Nephron progenitor cell (in vitro differentiated cells): ENCODE measurements at regions not wholly inside any gene's neighbourhood (a gene's known extent, or its start where the extent isn't known, plus 50 kb on each side); places are given as distances from the start of the nearest gene placed in this dataset.
"Not testable (repeated sequence)": the region's sequence is repeated elsewhere in the genome, so short reads cannot be mapped to it uniquely, and the experiment has no call there.

ENCODE experiments used
- DNase-seq: peaks from one replicate; pipeline ENCODE4 v3.0.0; 2021
- H3K27ac Mint-ChIP-seq: 2 replicates; pipeline ENCODE4 v1.8.0; 2021; ENCODE audit warnings: mild to moderate bottlenecking, moderate library complexity, mixed read lengths
- H3K27me3 Mint-ChIP-seq: 2 replicates; pipeline ENCODE4 v1.8.0; 2021; ENCODE audit warnings: mild to moderate bottlenecking, low read depth, mixed read lengths; ENCODE audit not compliant: poor library complexity
- H3K36me3 Mint-ChIP-seq: 2 replicates; pipeline ENCODE4 v1.8.0; 2021; ENCODE audit warnings: low read depth, mixed read lengths
- H3K4me1 Mint-ChIP-seq: 2 replicates; pipeline ENCODE4 v1.8.0; 2021; ENCODE audit warnings: mixed read lengths
- H3K4me3 Mint-ChIP-seq: 2 replicates; pipeline ENCODE4 v1.8.0; 2021; ENCODE audit warnings: mild to moderate bottlenecking, moderate library complexity, mixed read lengths
- H3K9me3 Mint-ChIP-seq: 2 replicates; pipeline ENCODE4 v1.8.0; 2021; ENCODE audit warnings: mild to moderate bottlenecking, moderate library complexity, mixed read lengths
- CTCF ChIP-seq: fragments of 200-600 bp; sonication (generic); IDR thresholded peaks from 2 replicates; pipeline ENCODE4 v1.5.0; 2021; ENCODE audit warnings: antibody characterized with exemption

GRCh38 chr6:27026361-27026760, 221.1 kb upstream of the PRSS16 start:
- Mint-ChIP-seq H3K27me3 (peaks cover 14% of the 10 kb centered on the region), H3K27ac (no peak overlapping the region)
- TF ChIP-seq CTCF = no peak

GRCh38 chr6:27031302-27031701, 216.2 kb upstream of the PRSS16 start:
- TF ChIP-seq CTCF = no peak
- Mint-ChIP-seq H3K36me3 (no peaks in the 10 kb centered on the region), H3K27ac (no peak overlapping the region), H3K4me1 (no peaks in the 10 kb centered on the region), H3K27me3 (peaks cover 41% of the 10 kb centered on the region), H3K4me3 (no peak overlapping the region), H3K9me3 (no peaks in the 10 kb centered on the region)
- no peak for DNase-seq

More at GRCh38 chr6:27026361-27026760, 221.1 kb upstream of the PRSS16 start:
- Mint-ChIP-seq H3K4me1 (no peaks in the 10 kb centered on the region), H3K36me3 (no peaks in the 10 kb centered on the region), H3K4me3 (no peak overlapping the region), H3K9me3 (no peaks in the 10 kb centered on the region)
- DNase-seq = no peak

- no peak for TF ChIP-seq CTCF
- Mint-ChIP-seq H3K27ac (no peak overlapping the region), H3K9me3 (no peaks in the 10 kb centered on the region), H3K36me3 (no peaks in the 10 kb centered on the region), H3K27me3 (peaks cover 34% of the 10 kb centered on the region), H3K4me3 (no peak overlapping the region), H3K4me1 (peaks cover 5% of the 10 kb centered on the region)
- no peak for DNase-seq
Measured at GRCh38 chr6:27038498-27038897, 209.0 kb upstream of the PRSS16 start.

GRCh38 chr6:27040244-27041042, 207.1 kb upstream of the PRSS16 start:
- peaks cover 5% of the 10 kb centered on the region for H3K4me1 Mint-ChIP-seq
- no peak overlapping the region for H3K27ac Mint-ChIP-seq
- TF ChIP-seq CTCF = no peak
- H3K9me3 Mint-ChIP-seq = no peaks in the 10 kb centered on the region
- no peak overlapping the region for H3K4me3 Mint-ChIP-seq
- no peak for DNase-seq
- H3K27me3 Mint-ChIP-seq = peaks cover 20% of the 10 kb centered on the region
- no peaks in the 10 kb centered on the region for H3K36me3 Mint-ChIP-seq

GRCh38 chr6:27043244-27043643, 204.3 kb upstream of the PRSS16 start:
- Mint-ChIP-seq H3K4me3 (no peak overlapping the region), H3K4me1 (peaks cover 5% of the 10 kb centered on the region), H3K27ac (no peak overlapping the region), H3K9me3 (peaks cover 4% of the 10 kb centered on the region), H3K27me3 (peaks cover 7% of the 10 kb centered on the region), H3K36me3 (no peaks in the 10 kb centered on the region)
- no peak for DNase-seq
- no peak for TF ChIP-seq CTCF

- DNase-seq, H3K4me1 Mint-ChIP-seq, H3K4me3 Mint-ChIP-seq, H3K9me3 Mint-ChIP-seq, H3K27ac Mint-ChIP-seq, H3K36me3 Mint-ChIP-seq, H3K27me3 Mint-ChIP-seq: not testable (repeated sequence)
Measured at GRCh38 chr6:27045131-27045530, 202.4 kb upstream of the PRSS16 start.

- H3K27me3 Mint-ChIP-seq, H3K36me3 Mint-ChIP-seq, DNase-seq, H3K4me3 Mint-ChIP-seq, H3K27ac Mint-ChIP-seq, H3K9me3 Mint-ChIP-seq: not testable (repeated sequence)
- H3K4me1 Mint-ChIP-seq = peaks cover 11% of the 10 kb centered on the region
Measured at GRCh38 chr6:27047725-27048124, 199.8 kb upstream of the PRSS16 start.
